HAP-1 (cell line): ENCODE measurements at regions not wholly inside any gene's neighbourhood (a gene's known extent, or its start where the extent isn't known, plus 50 kb on each side); places are given as distances from the start of the nearest gene placed in this dataset.

Experiments
- DNase-seq, 2 experiments: peaks; one replicate each; pipeline ENCODE4 v3.0.0-alpha.2; 2016 to 2020; ENCODE audit warnings: low spot score in 2 of 2
- H3K27me3 ChIP-seq: fragments of 250-450 bp; sonication (Bioruptor Pico); 2 replicates; pipeline ENCODE4 v1.5.1; 2020; ENCODE audit warnings: low read depth, mild to moderate bottlenecking, moderate library complexity
- H3K36me3 ChIP-seq: fragments of 250-450 bp; sonication (Bioruptor Pico); replicated peaks from 2 replicates; pipeline ENCODE4 v1.5.1; 2020; ENCODE audit warnings: mild to moderate bottlenecking
- H3K4me1 ChIP-seq: fragments of 250-450 bp; sonication (Bioruptor Pico); 2 replicates; pipeline ENCODE4 v1.5.1; 2020; ENCODE audit warnings: mild to moderate bottlenecking
- H3K4me3 ChIP-seq: fragments of 250-450 bp; sonication (Bioruptor Pico); 2 replicates; pipeline ENCODE4 v1.5.1; 2020; ENCODE audit warnings: mild to moderate bottlenecking, moderate library complexity
- H3K9me3 ChIP-seq: fragments of 250-450 bp; sonication (Bioruptor Pico); 2 replicates; pipeline ENCODE4 v1.5.1; 2020; ENCODE audit warnings: mild to moderate bottlenecking, moderate library complexity
- in situ Hi-C: fragments of 300-500 bp; cut with MboI; formaldehyde crosslinking; loops from 3 replicates; pipeline ENCODE4 v1.14.3; 2020; ENCODE audit warnings: low sequenced_read_pairs, inconsistent platforms, mixed read lengths

DNA sequence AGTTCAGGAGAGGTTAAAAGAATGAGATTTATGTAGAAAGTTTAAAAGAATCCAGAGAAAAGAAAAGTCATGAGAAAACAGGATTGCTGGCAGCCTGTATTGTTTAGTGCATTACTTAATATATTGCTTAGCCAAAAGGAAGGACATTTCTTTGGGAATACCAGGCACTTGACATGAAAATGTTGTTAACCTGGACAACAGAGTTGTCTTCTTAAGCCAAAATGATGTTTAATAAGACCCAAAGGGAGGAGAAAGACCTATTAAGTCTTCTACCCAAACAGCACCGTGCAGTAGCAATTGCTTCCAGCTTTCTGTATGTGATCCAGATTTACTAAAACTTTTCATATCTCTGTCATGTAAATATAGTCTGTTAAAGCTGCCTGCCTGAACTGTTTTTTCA is 74.0 kb upstream of the PRLR start:
- DNase-seq: no peak
- Histone ChIP-seq H3K36me3 (no peaks in the 10 kb centered on the region), H3K27me3 (no peaks in the 10 kb centered on the region), H3K4me3 (no peak overlapping the region), H3K4me1 (no peaks in the 10 kb centered on the region), H3K9me3 (no peaks in the 10 kb centered on the region)
- in situ Hi-C loops: no loop called here

DNA sequence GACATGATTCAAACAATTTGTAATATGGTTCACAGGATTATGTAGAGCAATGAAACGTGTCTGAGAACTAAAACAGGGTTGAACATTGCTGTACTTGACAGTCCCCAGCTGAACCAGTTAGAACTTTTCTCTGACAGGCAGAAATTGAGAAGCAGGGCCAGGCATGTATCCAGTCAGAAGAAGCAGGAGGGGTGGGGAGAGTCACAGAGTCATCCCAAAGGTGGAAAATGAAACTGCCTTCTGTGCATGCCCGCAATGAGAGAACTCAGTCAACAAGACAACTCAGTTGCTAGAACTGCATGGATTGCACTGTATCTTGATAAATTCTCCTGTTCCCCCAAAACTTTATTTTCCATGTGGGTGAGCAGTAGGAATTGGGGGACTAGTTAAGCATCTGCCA is 72.9 kb upstream of the PRLR start:
- DNase-seq: no peak
- Histone ChIP-seq H3K4me3 (no peak overlapping the region), H3K27me3 (no peaks in the 10 kb centered on the region), H3K4me1 (no peaks in the 10 kb centered on the region), H3K9me3 (no peaks in the 10 kb centered on the region), H3K36me3 (no peaks in the 10 kb centered on the region)
- in situ Hi-C loops: no loop called here

- Histone ChIP-seq H3K9me3 (no peaks in the 10 kb centered on the region), H3K4me3 (no peak overlapping the region), H3K36me3 (no peaks in the 10 kb centered on the region), H3K4me1 (no peaks in the 10 kb centered on the region), H3K27me3 (no peaks in the 10 kb centered on the region)
- DNase-seq: no peak
- in situ Hi-C loops: no loop called here
These were observed 72.3 kb upstream of the PRLR start for GRCh38 chr5:35302544-35302943.

DNA sequence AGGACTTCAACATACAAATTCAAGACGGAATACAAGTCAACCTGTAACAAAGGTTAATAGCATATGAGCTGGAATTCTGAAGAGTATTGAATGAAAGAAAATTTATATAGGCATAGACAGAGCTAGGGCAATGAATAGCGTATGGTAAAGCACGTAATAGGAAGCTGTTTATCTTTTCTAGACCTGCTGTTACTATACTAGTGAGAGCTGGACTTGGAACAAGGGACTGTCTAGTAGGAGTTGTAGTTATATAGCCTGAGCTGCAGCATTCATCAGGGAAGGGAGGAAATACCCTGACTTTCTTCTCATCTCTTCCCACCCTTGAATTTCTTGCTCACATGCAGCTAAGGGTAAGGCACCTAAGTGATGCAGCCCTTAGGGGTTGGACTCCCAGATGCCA is 67.5 kb upstream of the PRLR start:
- Histone ChIP-seq H3K27me3 (no peaks in the 10 kb centered on the region), H3K4me3 (no peak overlapping the region), H3K4me1 (no peaks in the 10 kb centered on the region), H3K36me3 (no peaks in the 10 kb centered on the region), H3K9me3 (no peaks in the 10 kb centered on the region)
- DNase-seq: no peak
- in situ Hi-C loops: no loop called here

DNA sequence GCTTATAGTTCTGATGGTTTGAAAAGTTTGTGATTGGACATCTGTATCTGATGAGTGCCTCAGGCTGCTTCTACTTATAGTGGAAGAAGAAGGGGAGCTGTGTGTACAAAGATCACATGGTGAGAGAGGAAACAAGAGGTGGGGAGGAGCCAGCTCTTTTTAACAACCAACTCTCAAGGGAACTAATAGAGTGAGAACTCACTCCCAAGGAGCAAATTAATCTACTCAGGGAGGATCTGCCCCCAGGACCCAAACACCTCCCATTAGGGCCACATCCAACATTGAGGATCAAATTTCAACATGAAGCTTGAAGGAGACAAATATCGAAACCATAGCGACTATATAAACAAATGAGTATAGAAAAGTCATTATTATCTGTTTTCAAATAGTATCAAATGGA is 64.7 kb upstream of the PRLR start:
- Histone ChIP-seq H3K4me1 (no peaks in the 10 kb centered on the region), H3K36me3 (no peaks in the 10 kb centered on the region), H3K4me3 (no peak overlapping the region), H3K27me3 (no peaks in the 10 kb centered on the region), H3K9me3 (no peaks in the 10 kb centered on the region)
- in situ Hi-C loops: no loop called here
- DNase-seq: peak; percentile 5 to 14

DNA sequence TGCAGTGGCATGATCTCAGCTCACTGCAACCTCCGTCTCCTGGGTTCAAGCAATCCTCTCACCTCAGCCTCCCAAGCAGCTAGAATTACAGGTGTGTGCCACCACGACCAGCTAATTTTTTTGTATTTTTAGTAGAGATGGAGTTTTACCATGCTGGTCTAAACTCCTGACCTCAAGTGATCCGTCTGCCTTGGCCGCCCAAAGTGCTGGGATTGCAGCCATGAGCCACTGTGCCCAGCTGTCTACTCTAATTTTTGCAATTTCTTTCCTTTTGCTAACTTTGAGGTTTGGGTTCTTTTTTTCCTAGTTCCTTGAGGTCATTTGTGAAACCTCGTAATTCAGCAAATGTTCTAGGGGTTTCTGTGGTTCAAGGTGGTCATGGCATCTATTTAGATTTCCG is 63.7 kb upstream of the PRLR start:
- Histone ChIP-seq H3K36me3 (no peaks in the 10 kb centered on the region), H3K4me3 (no peak overlapping the region), H3K4me1 (no peaks in the 10 kb centered on the region), H3K27me3 (no peaks in the 10 kb centered on the region), H3K9me3 (no peaks in the 10 kb centered on the region)
- in situ Hi-C loops: no loop called here
- no peak for DNase-seq

DNA sequence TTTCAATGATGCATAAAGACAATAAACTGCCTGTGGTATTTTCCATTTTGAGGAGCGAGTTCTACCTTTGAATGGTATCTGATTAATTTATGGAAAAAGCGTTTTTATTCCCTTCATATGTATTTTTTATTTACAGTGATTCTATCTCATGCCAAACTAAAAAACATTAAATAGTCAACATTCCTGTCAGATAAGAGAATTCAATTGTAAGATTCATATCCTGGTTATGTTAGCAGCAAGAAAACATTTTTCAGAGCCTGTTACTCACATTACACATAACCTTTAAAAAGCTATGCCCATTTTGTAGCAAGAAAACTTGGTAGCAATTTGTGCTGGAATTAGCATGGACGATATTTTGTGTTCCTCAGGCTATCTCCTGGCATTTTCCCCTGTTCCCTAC is 55.1 kb upstream of the PRLR start:
- no peak for DNase-seq
- in situ Hi-C loops: no loop called here
- Histone ChIP-seq H3K9me3 (no peaks in the 10 kb centered on the region), H3K4me3 (no peak overlapping the region), H3K4me1 (no peaks in the 10 kb centered on the region), H3K36me3 (no peaks in the 10 kb centered on the region), H3K27me3 (no peaks in the 10 kb centered on the region)

- in situ Hi-C loops: no loop called here
- H3K36me3 ChIP-seq: no peaks in the 10 kb centered on the region
- H3K27me3 ChIP-seq: no peaks in the 10 kb centered on the region
- DNase-seq: no peak
- no peaks in the 10 kb centered on the region for H3K9me3 ChIP-seq
- no peak overlapping the region for H3K4me3 ChIP-seq
- H3K4me1 ChIP-seq: no peaks in the 10 kb centered on the region
These were observed 54.7 kb upstream of the PRLR start for GRCh38 chr5:35285011-35285410.

DNA sequence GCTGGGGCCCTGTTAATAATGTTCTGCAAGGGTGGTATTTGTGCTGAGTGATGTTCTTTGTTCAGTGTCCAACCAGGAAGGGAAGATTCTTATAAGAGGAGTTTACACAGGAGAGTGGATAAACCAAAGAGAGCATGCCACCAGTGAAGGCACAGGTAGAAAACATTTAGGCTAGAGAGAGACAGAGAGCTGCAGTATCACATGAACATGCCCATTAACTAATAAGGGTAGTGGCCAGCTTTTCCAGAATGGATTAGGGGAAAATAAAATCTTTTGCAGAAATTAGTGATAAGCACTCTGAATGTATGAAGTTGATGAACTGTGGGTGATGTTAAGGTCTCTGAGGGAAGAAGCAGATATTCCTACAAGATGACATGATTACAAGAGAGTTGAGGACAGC is 54.1 kb upstream of the PRLR start:
- H3K4me1 ChIP-seq: no peaks in the 10 kb centered on the region
- H3K27me3 ChIP-seq: no peaks in the 10 kb centered on the region
- H3K9me3 ChIP-seq: no peaks in the 10 kb centered on the region
- no peak for DNase-seq
- in situ Hi-C loops: no loop called here
- H3K36me3 ChIP-seq: no peaks in the 10 kb centered on the region
- H3K4me3 ChIP-seq: no peak overlapping the region

DNA sequence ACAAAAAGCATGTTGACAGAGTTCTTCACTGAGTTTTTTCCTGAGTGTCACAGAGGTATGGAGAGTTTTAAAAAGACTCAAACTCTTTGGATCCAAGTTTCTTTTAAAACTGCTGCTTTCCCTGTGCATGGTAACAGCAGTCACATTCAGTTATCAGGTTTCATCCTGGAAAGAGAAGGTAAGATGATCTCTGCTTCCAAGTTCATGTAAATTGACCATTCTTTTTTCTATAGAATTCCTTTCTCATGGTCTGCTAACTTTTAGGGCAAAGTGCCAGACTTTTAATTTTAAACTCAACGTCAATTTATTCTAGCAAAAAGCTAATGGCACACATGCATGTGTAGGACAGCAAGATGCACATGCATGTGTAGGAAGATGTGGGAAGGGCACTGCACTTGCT is 52.5 kb upstream of the PRLR start:
- H3K27me3 ChIP-seq: no peaks in the 10 kb centered on the region
- no peaks in the 10 kb centered on the region for H3K4me1 ChIP-seq
- in situ Hi-C loops: no loop called here
- H3K36me3 ChIP-seq: no peaks in the 10 kb centered on the region
- no peak overlapping the region for H3K4me3 ChIP-seq
- H3K9me3 ChIP-seq: no peaks in the 10 kb centered on the region
- DNase-seq: no peak

- no peak overlapping the region for H3K4me3 ChIP-seq
- DNase-seq: no peak
- in situ Hi-C loops: no loop called here
These were observed 51.3 kb upstream of the PRLR start for GRCh38 chr5:35281613-35282012.

More at GRCh38 chr5:35281613-35282012, 51.3 kb upstream of the PRLR start:
- Histone ChIP-seq H3K27me3 (no peaks in the 10 kb centered on the region), H3K9me3 (no peaks in the 10 kb centered on the region), H3K36me3 (no peaks in the 10 kb centered on the region), H3K4me1 (no peaks in the 10 kb centered on the region)
